ENCODE measurements at regions not wholly inside any gene's neighbourhood (a gene's known extent, or its start where the extent isn't known, plus 50 kb on each side); places are given as distances from the start of the nearest gene placed in this dataset.
"Not testable (repeated sequence)": the region's sequence is repeated elsewhere in the genome, so short reads cannot be mapped to it uniquely, and the experiment has no call there.

GRCh38 chr4:188754372-188755002, 615.2 kb downstream of the TRIML1 start:
- DNase-seq, result no peak

- DNase-seq, result no peak
Measured at GRCh38 chr4:188767496-188767895, 628.3 kb downstream of the TRIML1 start.

- no peak for DNase-seq
Measured at GRCh38 chr4:188778905-188779304, 639.7 kb downstream of the TRIML1 start.

- DNase-seq, result no peak
Measured at GRCh38 chr4:188779581-188779980, 640.3 kb downstream of the TRIML1 start.

- no peak for DNase-seq
Measured at GRCh38 chr4:188780028-188780427, 640.8 kb downstream of the TRIML1 start.

- DNase-seq, result no peak
Measured at GRCh38 chr4:188780686-188781085, 641.4 kb downstream of the TRIML1 start.

- no peak for DNase-seq
Measured at GRCh38 chr4:188781655-188782054, 642.4 kb downstream of the TRIML1 start.

- no peak for DNase-seq
Measured at GRCh38 chr4:188783175-188783574, 643.9 kb downstream of the TRIML1 start.

- no peak for DNase-seq
Measured at GRCh38 chr4:188783606-188784160, 644.4 kb downstream of the TRIML1 start.

- not testable (repeated sequence) for DNase-seq
Measured at GRCh38 chr4:188796600-188796999, 657.4 kb downstream of the TRIML1 start.

- not testable (repeated sequence) for DNase-seq
Measured at GRCh38 chr4:188797011-188797410, 657.8 kb downstream of the TRIML1 start.

- no peak for DNase-seq
Measured at GRCh38 chr4:188804861-188805260, 665.6 kb downstream of the TRIML1 start.

GRCh38 chr4:188811121-188811520, 671.9 kb downstream of the TRIML1 start:
- no peak for DNase-seq

- DNase-seq, result no peak
Measured at GRCh38 chr4:188812644-188813043, 673.4 kb downstream of the TRIML1 start.

GRCh38 chr4:188818300-188818699, 679.1 kb downstream of the TRIML1 start:
- no peak for DNase-seq

- DNase-seq, result no peak
Measured at GRCh38 chr4:188819233-188819632, 680.0 kb downstream of the TRIML1 start.

- no peak for DNase-seq
Measured at GRCh38 chr4:188821500-188821899, 682.3 kb downstream of the TRIML1 start.

- DNase-seq, result no peak
Measured at GRCh38 chr4:188822698-188823097, 683.5 kb downstream of the TRIML1 start.

- no peak for DNase-seq
Measured at GRCh38 chr4:188824553-188824952, 685.3 kb downstream of the TRIML1 start.

GRCh38 chr4:188826393-188826792, 687.2 kb downstream of the TRIML1 start:
- DNase-seq, result no peak

GRCh38 chr4:188839704-188840103, 700.5 kb downstream of the TRIML1 start:
- DNase-seq, result no peak

GRCh38 chr4:188841523-188841922, 702.3 kb downstream of the TRIML1 start:
- no peak for DNase-seq

- no peak for DNase-seq
Measured at GRCh38 chr4:188854436-188854835, 715.2 kb downstream of the TRIML1 start.

GRCh38 chr4:188858696-188859095, 719.5 kb downstream of the TRIML1 start:
- DNase-seq, result no peak

GRCh38 chr4:188864741-188865140, 725.5 kb downstream of the TRIML1 start:
- no peak for DNase-seq
